GM18873 (cell line): ENCODE measurements at regions not wholly inside any gene's neighbourhood (a gene's known extent, or its start where the extent isn't known, plus 50 kb on each side); places are given as distances from the start of the nearest gene placed in this dataset.
"Not testable (repeated sequence)": the region's sequence is repeated elsewhere in the genome, so short reads cannot be mapped to it uniquely, and the experiment has no call there.

Experiments used
- ATAC-seq: cut with Tn5 transposase; IDR thresholded peaks from one replicate; pipeline ENCODE4 v1.9.1; 2021; ENCODE audit warnings: mild to moderate bottlenecking, moderate library complexity, moderate number of reproducible peaks; ENCODE audit not compliant: unreplicated experiment, low FRiP score

GRCh38 chr2:415986-416610 is 128.2 kb upstream of the ALKAL2 start:
- no peak for ATAC-seq

DNA sequence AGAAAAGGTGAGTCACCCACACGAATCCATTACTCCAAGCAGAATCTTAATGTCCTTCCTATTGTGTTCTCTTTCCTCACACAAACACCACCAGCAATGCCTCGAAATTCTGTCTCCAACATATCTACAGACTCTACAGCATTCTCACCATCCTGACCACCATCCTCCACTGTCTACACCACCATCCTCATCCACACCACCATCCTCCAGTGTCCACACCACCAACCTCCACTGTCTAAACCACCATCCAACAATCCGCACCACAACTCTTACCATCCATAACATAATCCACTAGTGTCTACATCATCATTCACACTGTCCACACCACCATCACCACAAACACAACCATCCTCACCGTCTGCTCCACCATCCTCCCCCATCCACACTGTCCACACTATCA is 121.6 kb upstream of the ALKAL2 start:
- ATAC-seq, result no peak

GRCh38 chr2:407630-408029 is 119.7 kb upstream of the ALKAL2 start:
- no peak for ATAC-seq

DNA sequence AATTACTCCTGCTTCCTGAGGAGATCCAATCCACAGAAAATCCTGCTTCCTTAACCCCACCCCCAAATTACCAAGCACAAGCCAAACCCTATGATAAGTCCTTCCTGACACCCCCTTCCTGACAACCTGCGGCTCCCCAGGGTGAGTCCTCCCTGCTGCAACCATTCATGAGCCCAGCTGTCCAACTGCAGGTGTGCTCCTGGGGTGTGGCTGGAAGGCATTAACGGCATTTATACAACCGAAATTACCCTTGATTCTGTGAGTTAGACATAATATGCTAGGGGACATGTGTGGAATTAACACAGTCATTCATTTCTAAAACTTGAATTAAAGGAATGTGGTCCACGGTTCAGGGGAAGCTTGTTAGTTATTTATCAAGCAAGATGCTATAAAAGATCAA is 119.0 kb upstream of the ALKAL2 start:
- no peak for ATAC-seq

DNA sequence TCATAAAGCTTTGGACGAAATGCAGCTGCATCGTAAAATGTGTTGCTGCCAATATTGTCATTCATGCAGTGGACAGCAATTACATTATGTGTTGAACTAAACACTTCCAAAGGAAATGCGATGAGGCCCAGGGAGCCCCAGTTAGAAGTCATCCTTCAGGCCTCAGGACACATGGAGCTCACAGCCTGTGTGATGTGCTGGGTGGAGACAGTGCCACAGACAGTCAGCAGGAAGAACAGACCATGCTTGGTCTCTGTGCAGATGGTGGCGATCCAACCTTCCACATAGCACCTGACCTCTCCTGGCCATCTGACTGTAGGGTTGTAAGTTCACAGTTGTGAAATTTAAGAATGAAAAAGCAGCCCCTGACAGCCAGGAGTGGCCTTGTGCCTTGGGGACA is 118.3 kb upstream of the ALKAL2 start:
- no peak for ATAC-seq

GRCh38 chr2:404581-404980 is 116.7 kb upstream of the ALKAL2 start:
- no peak for ATAC-seq

- no peak for ATAC-seq
Observed at GRCh38 chr2:403682-404081, 115.8 kb upstream of the ALKAL2 start.

- no peak for ATAC-seq
Observed at GRCh38 chr2:402721-403120, 114.8 kb upstream of the ALKAL2 start.

- ATAC-seq, result no peak
Observed at GRCh38 chr2:402206-402605, 114.3 kb upstream of the ALKAL2 start.

DNA sequence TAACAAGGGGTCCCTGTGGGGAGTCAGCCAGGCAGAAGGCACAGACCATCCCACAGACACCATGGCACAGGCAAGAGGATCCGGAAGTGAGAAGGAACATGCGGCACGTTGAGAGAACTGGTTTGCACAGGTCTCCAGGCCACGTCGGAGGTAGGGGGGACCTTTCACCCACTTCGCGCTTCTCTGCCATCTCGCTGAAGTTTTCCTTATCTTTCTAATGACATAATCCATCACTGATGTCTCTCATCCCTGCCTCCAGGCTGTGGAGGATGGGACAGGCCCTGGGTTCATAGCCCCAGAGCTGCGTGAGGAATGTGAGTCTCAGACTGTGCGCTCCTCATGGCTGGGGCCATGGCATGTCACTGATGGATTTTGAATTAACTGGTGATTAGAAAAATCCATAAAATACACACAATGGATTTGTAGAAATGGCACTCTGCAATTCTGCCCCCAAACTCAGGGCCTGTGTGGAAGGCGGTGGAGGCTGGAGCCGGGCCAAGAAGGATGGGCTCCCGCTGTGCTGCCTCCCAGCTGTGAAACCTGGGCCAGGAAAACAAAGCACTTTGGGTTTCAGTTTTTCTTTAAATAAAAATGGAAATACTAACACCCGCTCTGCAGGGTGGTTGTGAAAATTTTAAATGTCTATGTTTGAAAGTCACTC is 113.3 kb upstream of the ALKAL2 start:
- ATAC-seq, result no peak

- ATAC-seq, result no peak
Observed at GRCh38 chr2:397926-398325, 110.0 kb upstream of the ALKAL2 start.

GRCh38 chr2:397521-397920 is 109.6 kb upstream of the ALKAL2 start:
- ATAC-seq, result no peak

- ATAC-seq, result no peak
Observed at GRCh38 chr2:396903-397302, 109.0 kb upstream of the ALKAL2 start.

GRCh38 chr2:395886-396285 is 108.0 kb upstream of the ALKAL2 start:
- ATAC-seq, result no peak

- ATAC-seq, result no peak
Observed at GRCh38 chr2:393711-394696, 106.1 kb upstream of the ALKAL2 start.

GRCh38 chr2:392926-393280 is 105.0 kb upstream of the ALKAL2 start:
- no peak for ATAC-seq

DNA sequence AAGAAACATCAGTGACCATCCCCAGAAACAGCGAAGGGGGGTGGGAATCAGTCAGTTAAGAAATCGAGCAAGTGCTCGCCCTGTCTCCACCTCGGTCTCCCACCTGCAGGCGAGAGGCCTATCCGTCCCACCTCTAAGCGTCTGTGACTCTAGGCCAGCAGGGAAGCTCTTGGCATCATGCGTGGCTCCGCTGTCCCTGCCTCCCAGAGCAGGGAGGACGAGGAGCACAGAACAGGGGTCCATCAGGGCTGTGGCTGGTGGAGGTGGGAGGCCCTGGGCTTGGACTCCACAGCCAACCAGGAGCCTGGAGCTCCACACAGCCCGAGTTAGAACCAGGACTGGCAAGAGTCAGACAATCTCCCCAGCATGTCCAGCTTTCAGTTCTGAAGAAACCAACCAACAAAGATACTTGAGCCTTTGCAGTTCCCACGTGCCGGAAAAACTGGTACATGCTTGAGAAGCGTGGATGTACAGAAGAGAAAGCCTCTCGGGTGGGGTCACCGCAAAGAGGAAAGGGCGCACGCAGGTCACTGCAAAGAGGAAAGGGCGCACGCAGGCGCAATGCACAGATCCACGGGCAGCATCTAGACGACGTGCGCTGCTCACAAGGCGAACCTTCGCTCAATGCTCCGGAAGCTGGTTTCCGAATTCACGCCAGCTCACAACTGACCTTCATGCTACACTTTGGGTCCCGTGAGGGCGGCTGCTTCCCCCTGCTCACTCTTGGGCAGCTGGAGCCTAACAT is 104.5 kb upstream of the ALKAL2 start:
- ATAC-seq, result no peak

DNA sequence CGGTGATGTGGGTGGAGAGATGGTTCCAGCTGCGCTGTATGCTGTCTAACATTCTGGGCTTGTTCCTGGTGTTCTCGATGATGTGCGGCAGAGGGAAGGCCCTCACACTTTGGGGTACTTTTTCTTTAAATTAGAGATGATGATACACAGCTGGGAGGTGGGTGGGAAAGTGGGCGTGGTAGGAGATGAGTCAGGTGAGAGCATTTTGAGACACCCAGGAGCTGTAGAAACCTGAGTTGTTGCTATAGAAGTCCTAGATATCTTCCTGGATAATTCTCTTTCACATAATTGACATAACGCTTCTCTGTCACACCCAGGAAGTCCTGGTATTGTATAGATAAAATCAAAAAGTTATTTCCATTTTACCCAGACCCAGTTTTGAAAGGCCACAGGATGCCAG is 103.8 kb upstream of the ALKAL2 start:
- no peak for ATAC-seq

DNA sequence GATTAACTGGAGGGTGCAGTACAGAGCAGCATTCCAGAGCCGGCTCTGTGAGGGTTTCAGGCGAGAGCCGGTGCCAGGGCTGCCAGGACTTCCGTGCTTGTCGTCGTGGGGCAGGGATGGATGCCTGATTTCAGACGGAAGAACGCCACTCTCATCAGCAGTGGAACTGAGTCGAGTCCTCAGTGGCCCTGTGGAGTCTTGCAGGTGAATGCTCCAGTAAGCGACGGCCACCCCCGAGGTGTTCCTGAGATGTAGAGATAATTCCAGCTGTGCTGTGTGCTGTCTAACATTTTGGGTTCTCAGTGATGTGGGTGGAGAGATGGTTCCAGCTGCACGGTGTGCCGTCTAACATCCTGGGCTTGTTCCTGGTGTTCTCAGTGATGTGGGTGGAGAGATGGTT is 103.1 kb upstream of the ALKAL2 start:
- ATAC-seq, result no peak

DNA sequence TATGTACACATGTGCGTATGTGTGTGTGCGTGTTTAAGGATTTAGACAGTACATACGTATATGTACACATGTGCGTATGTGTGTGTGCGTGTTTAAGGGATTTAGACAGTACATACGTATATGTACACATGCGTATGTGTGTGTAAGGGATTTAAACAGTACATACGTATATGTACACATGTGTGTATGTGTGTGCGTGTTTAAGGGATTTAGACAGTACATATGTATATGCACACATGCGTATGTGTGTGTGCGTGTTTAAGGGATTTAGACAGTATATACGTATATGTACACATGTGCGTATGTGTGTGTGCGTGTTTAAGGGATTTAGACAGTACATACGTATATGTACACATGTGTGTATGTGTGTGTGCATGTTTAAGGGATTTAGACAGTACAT is 102.1 kb upstream of the ALKAL2 start:
- not testable (repeated sequence) for ATAC-seq

- not testable (repeated sequence) for ATAC-seq
Observed at GRCh38 chr2:388752-389151, 100.9 kb upstream of the ALKAL2 start.
